Adipocyte (in vitro differentiated cells): ENCODE measurements at regions not wholly inside any gene's neighbourhood (a gene's known extent, or its start where the extent isn't known, plus 50 kb on each side); places are given as distances from the start of the nearest gene placed in this dataset.

ENCODE experiments used
- DNase-seq: peaks from one replicate; pipeline ENCODE4 v3.0.0-alpha.2; 2015; ENCODE audit warnings: low read depth
- H3K27me3 ChIP-seq: replicated peaks from 2 replicates; pipeline ENCODE4 v1.7.0; 2013; ENCODE audit warnings: mild to moderate bottlenecking, low read length, moderate library complexity; ENCODE audit not compliant: control insufficient read depth, insufficient read depth
- H3K36me3 ChIP-seq: 2 replicates; pipeline ENCODE4 v1.7.0; 2013; ENCODE audit warnings: low read length, mild to moderate bottlenecking, moderate library complexity; ENCODE audit not compliant: control insufficient read depth, insufficient read depth, severe bottlenecking
- H3K4me1 ChIP-seq: 2 replicates; pipeline ENCODE4 v1.7.0; 2013; ENCODE audit warnings: mild to moderate bottlenecking, low read length, moderate library complexity; ENCODE audit not compliant: control insufficient read depth, insufficient read depth
- H3K4me3 ChIP-seq: 2 replicates; pipeline ENCODE4 v1.7.0; 2013; ENCODE audit warnings: mild to moderate bottlenecking, low read length, moderate library complexity
- H3K9ac ChIP-seq: 2 replicates; pipeline ENCODE4 v1.7.0; 2013; ENCODE audit warnings: mild to moderate bottlenecking, low read length, moderate library complexity
- H3K9me3 ChIP-seq: 2 replicates; pipeline ENCODE4 v1.7.0; 2013; ENCODE audit warnings: mild to moderate bottlenecking, low read length, moderate library complexity; ENCODE audit not compliant: control insufficient read depth

DNA sequence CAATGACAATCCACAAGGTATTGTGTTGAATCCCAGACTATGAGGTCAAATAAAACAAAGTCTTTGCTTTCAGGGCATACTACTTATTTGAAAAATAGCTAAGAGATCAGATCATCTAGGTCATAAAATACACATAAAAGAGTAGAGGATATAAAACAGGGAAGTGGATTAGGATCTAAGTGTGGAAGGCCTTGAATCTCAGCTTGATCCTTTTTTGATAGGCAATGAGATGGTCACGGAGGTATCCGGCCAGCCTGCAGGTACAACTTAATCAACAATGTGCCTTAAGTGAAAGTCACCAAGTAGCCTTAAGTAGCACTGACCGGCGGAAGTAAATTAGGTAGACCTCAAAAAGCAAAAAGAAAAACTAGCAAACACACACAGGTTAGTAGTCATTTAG, 901.7 kb downstream of the KCNJ2 start:
- no peak for DNase-seq
- Histone ChIP-seq H3K36me3 (no peaks in the 10 kb centered on the region), H3K4me1 (peaks cover 4% of the 10 kb centered on the region), H3K9me3 (no peaks in the 10 kb centered on the region), H3K9ac (no peak overlapping the region), H3K4me3 (no peak overlapping the region), H3K27me3 (no peaks in the 10 kb centered on the region)

DNA sequence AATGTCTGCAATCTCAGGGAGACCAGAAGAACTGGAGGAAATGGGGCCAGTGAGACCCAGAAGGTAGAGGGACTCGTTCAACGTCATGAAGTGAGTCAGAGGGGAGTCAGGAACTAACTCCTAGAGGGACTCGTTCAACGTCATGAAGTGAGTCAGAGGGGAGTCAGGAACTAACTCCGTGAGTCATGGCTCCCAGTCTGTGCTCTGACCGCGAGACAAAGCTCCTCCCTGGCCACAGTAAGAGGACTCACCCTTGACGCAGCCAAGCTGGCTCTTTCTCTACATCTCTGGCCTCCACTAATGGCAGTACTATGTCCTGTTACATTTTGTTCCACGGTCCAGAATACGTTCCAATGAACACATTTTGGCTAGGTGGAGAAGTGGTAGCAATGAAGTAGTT, 902.5 kb downstream of the KCNJ2 start:
- Histone ChIP-seq H3K9me3 (no peaks in the 10 kb centered on the region), H3K36me3 (no peaks in the 10 kb centered on the region), H3K27me3 (no peaks in the 10 kb centered on the region), H3K4me1 (peaks cover 4% of the 10 kb centered on the region), H3K4me3 (peak overlapping the region; percentile 48), H3K9ac (no peak overlapping the region)
- DNase-seq: peak; percentile 39

DNA sequence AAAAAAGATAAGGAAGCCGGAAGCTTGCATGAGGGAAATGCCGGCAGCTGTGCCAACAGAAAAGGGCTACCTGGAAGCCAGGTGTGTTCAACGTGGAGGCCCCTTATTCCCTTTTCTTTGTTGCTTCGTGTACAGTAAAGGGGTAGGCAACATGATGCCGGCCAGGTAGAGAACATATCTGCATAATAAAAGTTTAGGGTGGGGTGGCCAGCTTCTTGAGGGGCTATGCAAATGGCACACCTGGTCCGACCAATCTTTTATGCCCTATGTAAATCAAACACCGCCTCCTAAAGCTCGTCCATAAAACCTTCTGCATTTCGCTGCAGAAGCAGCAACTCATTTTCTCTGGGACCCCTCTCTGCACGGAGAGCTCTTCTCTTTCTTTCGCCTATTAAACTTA, 911.6 kb downstream of the KCNJ2 start:
- H3K9me3 ChIP-seq: no peaks in the 10 kb centered on the region
- peaks cover 2% of the 10 kb centered on the region for H3K4me1 ChIP-seq
- H3K4me3 ChIP-seq: no peak overlapping the region
- DNase-seq: no peak
- H3K27me3 ChIP-seq: no peaks in the 10 kb centered on the region
- H3K9ac ChIP-seq: no peak overlapping the region
- H3K36me3 ChIP-seq: no peaks in the 10 kb centered on the region

DNA sequence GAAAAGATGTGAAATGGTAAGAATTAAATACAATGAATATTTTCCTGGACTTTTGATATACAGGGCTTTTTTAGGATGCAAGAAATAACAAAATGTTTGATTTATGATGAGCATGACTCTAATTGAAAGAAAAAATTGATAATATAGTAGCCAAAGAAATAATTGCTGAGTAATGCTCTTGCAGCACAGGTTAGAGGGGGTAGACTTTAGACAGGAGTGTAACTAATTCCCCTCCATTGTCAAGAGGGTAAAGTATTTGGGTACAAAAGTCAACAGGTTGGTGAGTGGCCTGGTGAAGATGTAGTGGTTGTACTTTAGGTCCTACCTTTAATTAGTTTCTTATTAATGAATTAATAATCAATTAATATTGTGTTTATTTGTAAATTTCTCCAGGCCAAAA, 912.3 kb downstream of the KCNJ2 start:
- Histone ChIP-seq H3K4me1 (peaks cover 2% of the 10 kb centered on the region), H3K36me3 (no peaks in the 10 kb centered on the region), H3K9me3 (no peaks in the 10 kb centered on the region), H3K4me3 (no peak overlapping the region), H3K27me3 (no peaks in the 10 kb centered on the region), H3K9ac (no peak overlapping the region)
- DNase-seq: no peak

DNA sequence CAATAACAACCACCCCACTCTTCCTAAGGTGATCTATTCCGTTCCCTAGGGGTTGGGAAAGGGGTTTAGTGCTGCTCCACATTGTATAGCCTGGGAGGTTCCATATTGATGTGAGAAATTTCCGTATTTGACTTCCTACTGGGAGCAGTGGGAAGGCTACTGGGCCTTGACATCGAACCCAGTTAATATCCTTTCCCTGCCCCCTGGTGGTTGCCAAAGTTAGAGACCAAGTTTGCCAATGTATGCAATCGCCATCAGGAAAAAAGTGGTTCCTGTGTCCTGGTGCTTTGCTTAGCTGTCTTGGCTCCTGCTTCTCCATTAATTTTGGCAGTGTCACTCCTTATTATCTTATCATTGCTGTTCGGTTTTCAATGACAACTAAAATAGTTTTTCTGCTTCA, 914.9 kb downstream of the KCNJ2 start:
- Histone ChIP-seq H3K9me3 (no peaks in the 10 kb centered on the region), H3K9ac (no peak overlapping the region), H3K27me3 (no peaks in the 10 kb centered on the region), H3K4me1 (peaks cover 2% of the 10 kb centered on the region), H3K36me3 (no peaks in the 10 kb centered on the region), H3K4me3 (no peak overlapping the region)
- no peak for DNase-seq

DNA sequence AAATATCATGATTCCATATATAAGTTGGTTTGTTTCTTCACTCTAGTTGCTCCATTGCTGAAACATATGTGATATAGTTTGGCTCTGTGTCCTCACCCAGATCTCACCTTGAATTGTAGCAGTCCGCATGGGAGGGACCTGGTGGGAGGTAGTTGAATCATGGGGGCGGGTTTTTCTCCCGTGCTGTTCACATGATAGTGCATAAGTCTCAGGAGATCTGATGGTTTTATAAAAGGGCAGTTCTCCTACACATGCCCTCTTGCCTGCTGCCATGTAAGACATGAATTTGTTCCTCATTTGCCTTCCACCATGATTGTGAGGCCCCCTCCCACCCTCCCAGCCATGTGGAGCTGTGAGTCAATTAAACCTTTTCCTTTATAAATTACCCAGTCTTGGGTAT, 915.5 kb downstream of the KCNJ2 start:
- Histone ChIP-seq H3K27me3 (no peaks in the 10 kb centered on the region), H3K9me3 (no peaks in the 10 kb centered on the region), H3K4me1 (peaks cover 2% of the 10 kb centered on the region), H3K36me3 (no peaks in the 10 kb centered on the region), H3K4me3 (no peak overlapping the region), H3K9ac (no peak overlapping the region)
- DNase-seq: no peak

DNA sequence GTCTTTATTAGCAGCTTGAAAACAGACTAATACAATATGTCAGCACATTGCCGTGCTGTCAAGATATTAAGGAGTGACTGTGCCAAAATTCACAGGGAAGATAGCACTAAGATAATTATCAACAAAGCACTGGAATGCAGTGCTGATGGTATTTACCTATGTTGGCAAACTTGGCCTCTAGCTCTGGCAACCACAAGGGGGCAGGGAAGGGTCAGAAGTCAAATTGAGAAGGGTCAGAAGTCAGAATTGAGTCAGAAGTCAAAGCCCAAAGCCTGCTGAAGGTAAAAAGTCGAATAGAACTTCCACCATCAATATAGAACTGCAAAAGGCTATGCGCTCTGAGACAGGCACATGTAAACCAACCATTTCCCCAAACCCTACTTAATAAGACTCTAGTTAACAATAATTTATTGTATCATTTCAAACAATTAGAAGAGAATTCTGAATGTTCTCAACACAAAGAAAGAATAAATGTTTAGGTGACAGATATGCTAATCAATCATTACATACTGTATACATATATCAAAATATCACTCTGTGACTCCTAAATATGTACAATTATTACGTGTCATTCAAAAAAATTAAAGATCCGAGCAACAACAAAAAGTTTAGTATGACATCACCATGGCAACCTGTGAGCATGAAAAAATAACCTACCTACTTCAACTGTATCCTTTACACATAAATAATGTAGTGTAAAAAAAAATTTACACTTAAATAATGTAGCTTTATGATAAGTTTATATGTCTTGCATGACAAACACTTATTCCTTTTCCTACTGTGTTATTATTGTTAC, 916.1 kb downstream of the KCNJ2 start:
- H3K9me3 ChIP-seq: no peaks in the 10 kb centered on the region
- DNase-seq: no peak
- no peak overlapping the region for H3K9ac ChIP-seq
- H3K36me3 ChIP-seq: no peaks in the 10 kb centered on the region
- peaks cover 2% of the 10 kb centered on the region for H3K4me1 ChIP-seq
- H3K4me3 ChIP-seq: no peak overlapping the region
- no peaks in the 10 kb centered on the region for H3K27me3 ChIP-seq

DNA sequence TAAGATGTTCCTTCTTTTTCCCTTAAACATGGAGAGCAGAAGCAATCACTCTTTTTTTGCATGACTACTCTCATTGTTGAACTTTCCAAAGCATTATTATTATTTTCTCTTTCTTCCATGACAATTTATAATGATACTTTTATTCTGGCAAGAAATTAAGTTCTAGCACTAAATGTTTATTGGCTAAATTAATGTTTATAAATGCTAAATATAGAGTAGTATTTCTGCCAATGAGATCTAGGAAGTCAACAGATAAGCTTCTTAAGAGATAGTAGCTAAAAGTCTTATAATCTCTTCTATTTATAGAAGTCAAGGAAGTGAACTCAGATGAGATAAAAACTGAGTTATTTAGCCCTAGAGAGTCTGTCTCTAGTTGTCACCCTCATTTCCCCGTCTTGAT, 920.1 kb downstream of the KCNJ2 start:
- H3K4me3 ChIP-seq: no peak overlapping the region
- H3K36me3 ChIP-seq: no peaks in the 10 kb centered on the region
- H3K9ac ChIP-seq: no peak overlapping the region
- H3K4me1 ChIP-seq: peaks cover 2% of the 10 kb centered on the region
- no peak for DNase-seq
- no peaks in the 10 kb centered on the region for H3K27me3 ChIP-seq
- no peaks in the 10 kb centered on the region for H3K9me3 ChIP-seq

DNA sequence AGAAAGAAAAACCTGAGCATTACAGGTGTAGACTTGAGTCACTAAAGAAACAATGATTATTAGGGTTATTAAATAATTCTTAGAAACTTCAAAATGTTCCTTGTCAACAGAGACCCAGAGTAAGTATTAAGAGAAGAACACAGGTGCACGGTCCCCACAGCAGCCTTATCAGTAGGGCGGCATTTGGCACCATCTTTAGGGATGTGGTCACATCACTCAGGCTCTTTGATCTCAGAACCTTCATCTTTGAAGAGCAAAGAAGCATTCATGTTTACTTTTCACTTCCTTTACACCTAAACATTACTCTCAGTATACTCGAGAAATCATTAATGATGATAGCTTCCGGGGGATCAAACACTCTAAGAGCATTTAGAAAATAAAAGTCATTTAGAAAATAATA, 928.7 kb downstream of the KCNJ2 start:
- H3K36me3 ChIP-seq: no peaks in the 10 kb centered on the region
- no peak overlapping the region for H3K9ac ChIP-seq
- H3K4me1 ChIP-seq: peaks cover 9% of the 10 kb centered on the region
- no peak for DNase-seq
- H3K27me3 ChIP-seq: no peaks in the 10 kb centered on the region
- H3K9me3 ChIP-seq: no peaks in the 10 kb centered on the region
- H3K4me3 ChIP-seq: no peak overlapping the region

DNA sequence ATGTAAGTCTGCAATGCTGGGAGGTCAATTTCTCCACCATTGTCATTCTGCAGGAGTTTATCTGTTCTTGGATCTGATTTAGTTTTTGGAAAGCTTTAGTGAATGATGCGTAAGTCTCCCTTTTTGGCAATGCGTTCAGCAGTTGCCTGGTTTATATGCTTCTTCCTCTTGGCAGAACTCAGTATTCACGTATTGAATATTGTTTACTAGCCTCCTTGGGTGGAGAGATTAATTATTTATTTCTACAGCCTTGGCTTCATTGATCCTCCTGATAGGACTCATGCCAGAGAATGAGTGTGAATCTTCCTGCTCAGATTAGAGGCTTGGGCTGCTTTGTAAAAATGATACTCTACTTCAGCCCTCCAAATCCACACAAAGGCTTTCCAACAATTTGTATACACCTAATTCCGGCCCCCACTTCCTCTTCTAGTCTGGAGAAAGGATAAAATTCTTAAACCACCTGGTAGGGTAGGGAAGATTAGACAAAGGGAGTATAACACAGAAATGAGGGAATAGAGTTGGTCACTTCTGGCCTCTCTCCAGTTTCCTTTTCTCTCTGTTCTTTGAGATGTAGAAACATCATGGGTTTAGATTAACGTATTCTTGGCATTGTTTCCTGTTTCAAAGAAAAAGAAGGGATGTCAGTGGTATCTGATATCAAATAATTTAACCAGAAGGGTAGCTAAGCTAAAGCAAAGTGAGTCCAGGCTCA, 929.8 kb downstream of the KCNJ2 start:
- Histone ChIP-seq H3K4me1 (peaks cover 9% of the 10 kb centered on the region), H3K27me3 (no peaks in the 10 kb centered on the region), H3K9me3 (no peaks in the 10 kb centered on the region), H3K9ac (no peak overlapping the region), H3K36me3 (no peaks in the 10 kb centered on the region), H3K4me3 (no peak overlapping the region)
- no peak for DNase-seq

DNA sequence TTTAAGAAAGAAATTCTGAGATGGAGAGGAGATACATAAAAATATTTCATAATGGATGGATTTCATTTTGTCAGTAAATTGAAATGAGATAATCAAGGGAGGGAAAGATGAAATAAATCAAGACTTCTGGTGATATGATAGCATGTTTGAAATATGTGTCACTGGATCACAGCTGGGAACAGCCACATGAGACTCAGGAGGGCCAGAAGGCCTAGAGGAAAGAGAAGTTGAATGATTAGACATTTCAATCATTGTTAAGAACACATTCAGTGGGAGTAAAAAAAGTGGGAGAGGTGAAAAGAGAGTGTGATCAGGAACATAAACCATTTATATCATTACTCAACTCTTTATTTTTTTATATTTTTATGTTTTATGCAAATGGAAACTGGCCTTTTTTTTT, 933.4 kb downstream of the KCNJ2 start:
- DNase-seq: no peak
- H3K9me3 ChIP-seq: no peaks in the 10 kb centered on the region
- peaks cover 22% of the 10 kb centered on the region for H3K4me1 ChIP-seq
- no peak overlapping the region for H3K4me3 ChIP-seq
- no peaks in the 10 kb centered on the region for H3K36me3 ChIP-seq
- no peak overlapping the region for H3K9ac ChIP-seq
- H3K27me3 ChIP-seq: no peaks in the 10 kb centered on the region
